ENCODE measurements at regions not wholly inside any gene's neighbourhood (a gene's known extent, or its start where the extent isn't known, plus 50 kb on each side); places are given as distances from the start of the nearest gene placed in this dataset.

- TF ChIP-seq POLR2AphosphoS5 (IDR thresholded peaks at IDR 0.05) (no peak), CTCF (IDR thresholded peaks at IDR 0.05 in 8 of 11, conservative IDR thresholded peaks at IDR 0.05 in 3 of 11) (no peak), POLR2A (IDR thresholded peaks at IDR 0.05) (no peak)
- no peaks in the 10 kb centered on the region for H3K27me3 ChIP-seq (replicated peaks in 1 of 7)
- H3K4me3 ChIP-seq: no peak overlapping the region
- H3K36me3 ChIP-seq: no peaks in the 10 kb centered on the region
- H3K9me3 ChIP-seq: peaks cover 0 to 21% (median 0%) of the 10 kb centered on the region in 8 donors
- intact Hi-C loops (cut with DNase I; ENCODE audit: low total_unique reads): no loop called here
- no peak for DNase-seq
- no peaks in the 10 kb centered on the region for H3K4me1 ChIP-seq
- no peak overlapping the region for H3K27ac ChIP-seq
- 66 to 82% (median 68%) methylated on average over 5 of the region's 5 CpGs for WGBS, 5 donors
Observed at GRCh38 chr20:55252521-55252920, 752.8 kb downstream of the CBLN4 start.

GRCh38 chr20:55251170-55251569 lies 754.1 kb downstream of the CBLN4 start:
- H3K9me3 ChIP-seq: peaks cover 0 to 21% (median 2%) of the 10 kb centered on the region in 8 donors
- no peak overlapping the region for H3K27ac ChIP-seq
- H3K4me1 ChIP-seq: no peaks in the 10 kb centered on the region
- H3K27me3 ChIP-seq (replicated peaks in 1 of 7): no peaks in the 10 kb centered on the region
- no peak for DNase-seq
- intact Hi-C loops (cut with DNase I; ENCODE audit: low total_unique reads): no loop called here
- H3K36me3 ChIP-seq: no peaks in the 10 kb centered on the region
- H3K4me3 ChIP-seq: no peak overlapping the region
- no peak for TF ChIP-seq POLR2AphosphoS5 (IDR thresholded peaks at IDR 0.05)
- no peak for TF ChIP-seq CTCF (IDR thresholded peaks at IDR 0.05 in 8 of 11, conservative IDR thresholded peaks at IDR 0.05 in 3 of 11)
- no peak for TF ChIP-seq POLR2A (IDR thresholded peaks at IDR 0.05)
- WGBS, 5 donors: 90 to 97% (median 95%) methylated on average over 20 to 22 of the region's 22 CpGs

GRCh38 chr20:55242853-55243252 lies 762.5 kb downstream of the CBLN4 start:
- no peaks in the 10 kb centered on the region for H3K27me3 ChIP-seq (replicated peaks in 1 of 7)
- no peak overlapping the region for H3K4me3 ChIP-seq
- H3K4me1 ChIP-seq: no peaks in the 10 kb centered on the region
- TF ChIP-seq POLR2AphosphoS5 (IDR thresholded peaks at IDR 0.05): no peak
- TF ChIP-seq CTCF (IDR thresholded peaks at IDR 0.05 in 8 of 11, conservative IDR thresholded peaks at IDR 0.05 in 3 of 11): no peak
- no peak for TF ChIP-seq POLR2A (IDR thresholded peaks at IDR 0.05)
- intact Hi-C loops (cut with DNase I; ENCODE audit: low total_unique reads): no loop called here
- H3K27ac ChIP-seq: no peak overlapping the region
- no peaks in the 10 kb centered on the region for H3K36me3 ChIP-seq
- peaks cover 0 to 16% (median 3%) of the 10 kb centered on the region in 8 donors for H3K9me3 ChIP-seq
- no peak for DNase-seq

DNA sequence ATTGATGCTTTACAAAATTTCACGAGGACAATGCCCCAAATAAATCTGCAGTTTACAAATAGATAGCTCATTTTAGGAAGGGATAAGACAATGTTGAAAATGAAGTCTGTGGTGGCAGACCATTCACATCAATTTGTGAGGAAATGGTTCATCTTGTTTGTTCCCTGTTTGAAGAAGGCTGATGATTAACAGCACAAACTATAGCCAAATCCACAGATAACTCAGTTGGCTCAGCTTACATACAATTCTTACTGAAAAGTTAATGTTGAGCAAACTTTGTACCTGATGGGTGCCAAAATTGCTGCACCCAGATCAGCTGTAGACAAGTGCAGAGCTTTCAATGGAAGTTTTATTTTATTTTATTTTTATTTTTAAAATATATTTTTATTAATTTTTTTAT lies 763.9 kb downstream of the DOK5 start:
- no peak overlapping the region for H3K4me3 ChIP-seq
- WGBS, 5 donors: 56 to 68% (median 63%) methylated on average over 1 of the region's 1 CpG
- peaks cover 0 to 16% (median 0%) of the 10 kb centered on the region in 8 donors for H3K9me3 ChIP-seq
- no peaks in the 10 kb centered on the region for H3K27me3 ChIP-seq (replicated peaks in 1 of 7)
- DNase-seq: no peak
- intact Hi-C loops (cut with DNase I; ENCODE audit: low total_unique reads): no loop called here
- H3K4me1 ChIP-seq: no peaks in the 10 kb centered on the region
- H3K36me3 ChIP-seq: no peaks in the 10 kb centered on the region
- no peak overlapping the region for H3K27ac ChIP-seq
- TF ChIP-seq POLR2A (IDR thresholded peaks at IDR 0.05) (no peak), CTCF (IDR thresholded peaks at IDR 0.05 in 8 of 11, conservative IDR thresholded peaks at IDR 0.05 in 3 of 11) (no peak), POLR2AphosphoS5 (IDR thresholded peaks at IDR 0.05) (no peak)

All from spleen (tissue), 11 donors.